ENCODE measurements at regions not wholly inside any gene's neighbourhood (a gene's known extent, or its start where the extent isn't known, plus 50 kb on each side); places are given as distances from the start of the nearest gene placed in this dataset.

DNA sequence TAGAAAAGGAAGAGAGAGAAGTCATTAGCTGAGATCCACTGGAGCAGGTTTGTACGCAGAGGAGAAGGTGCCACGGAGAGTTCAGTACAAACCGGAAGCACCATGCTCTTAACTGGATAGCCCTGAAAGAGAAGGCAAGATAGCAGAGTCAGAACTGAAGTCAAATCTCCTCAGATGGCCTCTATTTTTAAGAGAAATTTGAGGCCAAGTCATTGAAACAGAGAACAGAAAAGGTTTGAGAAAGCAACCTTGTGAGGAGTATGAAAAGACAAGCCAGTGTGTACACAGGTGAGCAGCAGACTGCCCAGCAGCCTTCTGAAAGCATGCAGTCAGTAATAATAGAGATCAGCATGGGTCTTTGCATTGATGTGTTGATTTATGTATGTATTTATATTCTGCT is 66.1 kb upstream of the SPRED1 start:
- no peak for TF ChIP-seq POLR2AphosphoS5 (IDR thresholded peaks at IDR 0.05)
- TF ChIP-seq, protein P1, sequence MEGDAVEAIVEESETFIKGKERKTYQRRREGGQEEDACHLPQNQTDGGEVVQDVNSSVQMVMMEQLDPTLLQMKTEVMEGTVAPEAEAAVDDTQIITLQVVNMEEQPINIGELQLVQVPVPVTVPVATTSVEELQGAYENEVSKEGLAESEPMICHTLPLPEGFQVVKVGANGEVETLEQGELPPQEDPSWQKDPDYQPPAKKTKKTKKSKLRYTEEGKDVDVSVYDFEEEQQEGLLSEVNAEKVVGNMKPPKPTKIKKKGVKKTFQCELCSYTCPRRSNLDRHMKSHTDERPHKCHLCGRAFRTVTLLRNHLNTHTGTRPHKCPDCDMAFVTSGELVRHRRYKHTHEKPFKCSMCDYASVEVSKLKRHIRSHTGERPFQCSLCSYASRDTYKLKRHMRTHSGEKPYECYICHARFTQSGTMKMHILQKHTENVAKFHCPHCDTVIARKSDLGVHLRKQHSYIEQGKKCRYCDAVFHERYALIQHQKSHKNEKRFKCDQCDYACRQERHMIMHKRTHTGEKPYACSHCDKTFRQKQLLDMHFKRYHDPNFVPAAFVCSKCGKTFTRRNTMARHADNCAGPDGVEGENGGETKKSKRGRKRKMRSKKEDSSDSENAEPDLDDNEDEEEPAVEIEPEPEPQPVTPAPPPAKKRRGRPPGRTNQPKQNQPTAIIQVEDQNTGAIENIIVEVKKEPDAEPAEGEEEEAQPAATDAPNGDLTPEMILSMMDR (IDR thresholded peaks at IDR 0.05), result no peak

All from transverse colon (tissue), 4 donors.